GM18520 (cell line): ENCODE measurements at regions not wholly inside any gene's neighbourhood (a gene's known extent, or its start where the extent isn't known, plus 50 kb on each side); places are given as distances from the start of the nearest gene placed in this dataset.

Experiments
- ATAC-seq: cut with Tn5 transposase; IDR thresholded peaks from one replicate; pipeline ENCODE4 v1.9.1; 2021; ENCODE audit not compliant: unreplicated experiment

DNA sequence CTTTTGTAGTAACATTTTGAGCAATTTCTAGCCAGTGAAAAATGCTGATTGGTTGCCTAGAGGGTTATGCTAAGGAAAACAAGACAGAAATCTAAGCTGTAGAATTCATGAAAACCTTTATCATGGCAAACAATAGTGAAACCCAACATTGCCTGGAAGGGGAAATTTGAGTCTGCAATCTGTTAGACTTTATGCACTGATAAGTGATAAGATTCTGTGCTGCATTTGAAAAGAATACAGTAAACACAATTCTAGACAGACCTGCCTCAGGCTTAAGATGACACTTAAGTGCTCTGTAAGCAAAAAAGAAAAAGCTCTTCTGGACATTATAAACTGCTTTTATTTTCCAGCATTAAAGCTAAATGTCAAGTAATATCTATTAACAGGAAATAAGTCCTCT, 519.3 kb downstream of the ISL1 start:
- ATAC-seq, result no peak

GRCh38 chr5:51908215-51908614, 525.0 kb downstream of the ISL1 start:
- ATAC-seq, result no peak

DNA sequence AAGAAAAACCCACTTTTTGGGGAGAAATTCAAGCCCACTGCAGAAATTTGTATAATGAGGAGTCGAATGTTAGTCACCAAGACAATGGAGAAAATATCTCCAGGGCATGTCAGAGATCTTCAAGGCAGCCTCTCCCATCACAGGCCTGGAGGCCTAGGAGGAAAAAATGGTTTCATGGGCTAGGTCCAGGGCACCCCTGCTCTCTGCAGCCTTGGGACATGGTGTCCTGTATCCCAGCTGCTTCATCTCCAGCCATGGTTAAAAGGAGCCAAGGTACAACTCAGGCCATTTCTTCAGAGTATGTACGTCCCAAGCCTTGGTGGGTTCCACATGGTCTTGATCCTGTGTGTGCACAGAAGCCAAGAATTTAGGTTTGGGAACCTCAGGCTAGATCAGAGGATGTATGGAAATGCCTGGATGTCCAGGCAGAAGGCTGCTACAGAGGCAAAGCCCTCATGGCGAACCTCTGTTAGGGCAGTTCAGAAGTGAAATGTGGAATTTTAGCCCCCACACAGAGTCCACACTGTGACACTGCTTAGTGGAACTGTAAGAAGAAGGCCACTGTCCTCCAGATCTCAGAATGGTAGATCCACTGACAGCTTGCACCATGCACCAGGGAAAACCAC, 561.4 kb downstream of the ISL1 start:
- no peak for ATAC-seq

DNA sequence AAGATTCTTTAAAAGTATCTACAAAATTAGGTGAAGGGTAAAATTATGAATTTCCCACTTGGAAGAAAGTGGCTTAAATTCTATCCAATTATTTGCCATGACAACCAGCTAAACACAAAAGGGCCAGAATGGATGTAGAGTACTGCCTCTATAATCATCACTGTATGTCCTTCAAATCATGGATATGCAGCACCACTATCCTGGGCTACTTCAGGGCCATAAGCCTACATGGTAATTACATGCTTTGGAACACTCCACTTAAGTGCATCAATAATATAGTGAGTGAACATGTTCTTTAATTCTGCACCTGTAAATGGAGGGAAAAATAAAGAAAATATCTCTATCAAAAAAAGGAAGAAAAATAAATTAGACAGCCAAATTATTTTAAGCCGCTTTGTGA, 575.2 kb downstream of the ISL1 start:
- ATAC-seq, result no peak

DNA sequence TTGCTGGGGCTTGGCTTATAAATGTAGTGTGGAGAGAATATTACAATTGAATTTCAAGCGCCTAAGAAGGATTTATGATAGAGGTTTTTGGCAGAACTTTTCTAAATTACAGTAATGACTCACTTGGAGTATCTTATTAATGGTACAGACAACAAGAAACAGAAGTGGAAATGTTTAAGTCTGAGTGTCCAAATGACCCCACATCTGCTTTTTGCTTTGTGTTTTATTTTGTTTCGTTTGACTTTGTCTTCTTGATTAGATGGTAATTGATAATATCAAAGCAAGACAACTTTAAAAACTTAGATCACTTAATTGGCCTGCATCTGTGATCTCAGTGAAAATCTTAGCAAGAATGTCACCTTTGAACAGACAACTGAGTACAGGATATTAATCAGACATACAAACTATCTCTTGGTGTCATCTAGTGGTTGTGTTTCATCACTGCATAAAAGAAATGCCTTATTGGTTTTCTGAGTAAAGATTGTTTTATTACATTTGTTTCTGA, 577.4 kb downstream of the ISL1 start:
- no peak for ATAC-seq

GRCh38 chr5:51961154-51961562, 577.9 kb downstream of the ISL1 start:
- no peak for ATAC-seq

- no peak for ATAC-seq
Observed at GRCh38 chr5:51968756-51969155, 585.5 kb downstream of the ISL1 start.

GRCh38 chr5:51974834-51975233, 591.6 kb downstream of the ISL1 start:
- no peak for ATAC-seq

DNA sequence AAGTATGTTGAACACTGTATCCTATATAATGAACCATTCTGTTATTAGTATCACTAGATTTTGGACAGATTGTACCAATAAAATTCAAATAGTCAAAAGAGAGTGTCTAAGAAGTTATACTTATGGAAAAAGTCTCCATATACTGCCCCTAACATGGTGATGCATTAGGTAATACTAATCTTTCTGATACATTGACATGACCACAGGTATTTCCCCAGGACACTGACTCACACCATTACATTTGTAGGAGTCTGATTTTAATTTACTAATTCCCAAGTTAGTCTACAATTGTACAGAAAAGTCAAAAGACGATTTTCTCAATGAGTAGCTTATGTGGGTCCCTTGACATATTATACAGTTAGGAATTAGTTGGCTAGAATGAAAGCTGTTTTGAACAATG, 593.8 kb downstream of the ISL1 start:
- no peak for ATAC-seq

- no peak for ATAC-seq
Observed at GRCh38 chr5:51983161-51983560, 599.9 kb downstream of the ISL1 start.

- ATAC-seq, result no peak
Observed at GRCh38 chr5:51986733-51987132, 603.5 kb downstream of the ISL1 start.

- ATAC-seq, result no peak
Observed at GRCh38 chr5:51987239-51987638, 604.0 kb downstream of the ISL1 start.

- no peak for ATAC-seq
Observed at GRCh38 chr5:51987669-51988209, 604.5 kb downstream of the ISL1 start.

GRCh38 chr5:51988634-51989033, 605.4 kb downstream of the ISL1 start:
- ATAC-seq, result no peak

GRCh38 chr5:51990241-51990640, 607.0 kb downstream of the ISL1 start:
- ATAC-seq, result no peak

DNA sequence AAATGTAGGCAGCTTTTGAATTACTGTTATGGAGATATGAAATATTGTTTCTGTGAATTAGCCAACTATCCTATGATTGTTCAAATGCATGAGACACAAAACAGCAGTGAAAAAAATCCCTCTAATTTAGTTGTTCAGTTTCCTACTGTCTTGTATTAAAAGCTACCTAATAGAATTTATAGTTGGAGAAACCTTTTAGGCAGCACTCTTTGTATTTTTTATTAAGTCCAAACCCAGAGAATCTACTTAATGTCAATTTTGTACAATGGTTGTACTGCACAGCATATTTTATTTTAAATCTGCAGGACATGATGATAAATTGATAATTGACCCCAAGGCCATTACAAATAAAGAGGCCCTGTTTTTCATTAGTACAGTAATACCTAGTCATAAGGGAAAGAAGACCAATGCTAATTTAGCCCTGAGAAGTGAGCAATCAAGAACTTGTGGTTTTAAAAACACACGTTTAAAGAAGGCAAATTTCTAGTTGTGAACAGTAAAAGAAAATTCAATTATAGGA, 607.5 kb downstream of the ISL1 start:
- ATAC-seq, result no peak

- ATAC-seq, result no peak
Observed at GRCh38 chr5:51991940-51992339, 608.7 kb downstream of the ISL1 start.

DNA sequence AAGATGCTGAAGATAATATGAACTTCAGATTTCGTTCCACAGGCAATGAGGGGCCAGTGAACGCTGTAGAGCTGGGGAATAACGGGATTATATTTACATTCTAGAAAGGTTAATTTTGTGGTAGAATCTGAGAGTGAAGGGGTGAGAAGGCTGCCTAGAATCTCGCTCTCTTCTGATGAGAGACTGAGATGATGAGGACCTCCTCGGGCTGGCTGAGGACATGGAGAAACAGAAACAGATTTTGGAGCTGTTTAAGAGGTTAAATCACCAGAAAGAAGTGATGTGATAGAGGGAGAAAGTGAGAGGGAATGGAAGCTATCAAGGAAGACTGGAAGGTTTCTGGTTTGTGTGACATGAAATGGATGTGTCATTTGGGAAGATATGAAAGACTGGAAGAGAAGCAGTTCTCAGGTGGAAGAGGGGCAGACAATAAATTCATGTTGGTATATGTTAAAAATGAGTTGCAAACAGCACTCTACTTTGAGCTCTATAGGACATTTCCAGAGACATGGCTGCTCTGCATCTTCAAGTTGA, 612.6 kb downstream of the ISL1 start:
- no peak for ATAC-seq

DNA sequence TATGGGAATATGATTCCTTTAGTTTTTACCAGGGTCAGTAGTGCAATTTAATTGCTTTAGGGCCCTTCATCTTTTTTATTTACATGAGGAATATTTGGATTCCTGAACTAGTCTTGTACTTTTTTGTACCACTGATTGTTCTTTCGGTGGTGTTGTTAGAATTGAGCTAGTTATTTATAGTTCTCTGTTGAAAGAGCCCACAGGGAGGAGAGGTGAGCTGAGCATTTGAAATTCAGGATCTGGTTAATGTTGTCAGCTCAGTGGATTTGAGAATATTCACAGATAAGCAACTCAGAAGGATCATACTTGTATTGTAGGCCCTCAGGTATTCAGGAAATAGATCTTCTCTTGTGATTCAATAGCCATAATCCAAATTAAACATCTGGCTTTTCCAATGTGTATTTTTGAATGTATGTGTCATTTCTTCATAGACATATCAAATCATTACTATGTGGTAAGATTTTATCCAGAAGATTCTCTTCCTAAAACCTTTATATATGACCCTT, 613.2 kb downstream of the ISL1 start:
- ATAC-seq, result no peak

DNA sequence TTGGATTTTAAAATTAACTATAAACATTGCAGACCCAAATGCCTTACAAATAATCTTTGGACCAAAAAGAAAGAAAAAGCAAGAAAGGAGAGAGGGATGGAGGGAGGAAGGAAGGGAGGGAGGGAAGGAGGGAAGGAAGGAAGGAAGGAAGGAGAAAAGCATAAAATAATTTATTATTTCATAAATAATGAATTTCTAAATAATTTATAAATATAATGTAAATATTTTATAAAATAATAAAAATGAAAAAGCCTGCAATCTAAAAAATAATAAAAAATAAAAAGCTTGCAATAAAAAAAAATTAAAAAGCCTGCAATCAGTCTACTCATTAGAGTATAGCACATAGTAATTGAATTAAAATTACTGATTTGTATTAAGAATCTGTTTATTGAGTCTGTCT, 614.3 kb downstream of the ISL1 start:
- no peak for ATAC-seq

DNA sequence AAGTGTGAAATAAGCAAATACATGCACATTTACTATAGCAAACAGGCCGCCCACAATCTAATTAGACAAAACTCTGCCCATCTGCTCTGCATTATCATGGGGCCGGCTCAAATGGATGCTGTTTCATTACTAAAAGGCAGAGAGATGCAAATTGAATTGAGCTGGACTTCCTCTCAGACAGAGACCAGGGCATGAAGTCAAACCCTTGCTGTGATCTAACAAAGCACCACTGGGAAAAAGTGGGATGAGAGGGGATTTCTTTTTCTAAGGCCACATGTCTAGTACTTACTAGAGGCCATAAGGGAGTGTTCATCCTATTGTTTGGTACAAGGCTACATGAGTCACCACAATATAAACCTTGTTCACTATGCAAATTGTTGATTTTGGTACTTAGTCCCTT, 614.7 kb downstream of the ISL1 start:
- no peak for ATAC-seq

GRCh38 chr5:52007230-52007858, 624.1 kb downstream of the ISL1 start:
- ATAC-seq, result no peak
